GM23248 (cell line): ENCODE measurements at regions not wholly inside any gene's neighbourhood (a gene's known extent, or its start where the extent isn't known, plus 50 kb on each side); places are given as distances from the start of the nearest gene placed in this dataset.

Experiments used
- EZH2 ChIP-seq: fragments of 200-600 bp; sonication (generic); IDR thresholded peaks from 2 replicates; pipeline ENCODE4 v1.6.1; 2018; ENCODE audit warnings: antibody characterized with exemption, mild to moderate bottlenecking; ENCODE audit not compliant: insufficient read depth, poor library complexity, severe bottlenecking
- EZH2phosphoT487 ChIP-seq: fragments of 200-600 bp; sonication (generic); IDR thresholded peaks from 2 replicates; pipeline ENCODE4 v1.6.1; 2018; ENCODE audit warnings: antibody characterized with exemption, moderate library complexity, mild to moderate bottlenecking, low read depth; ENCODE audit not compliant: insufficient read depth

DNA sequence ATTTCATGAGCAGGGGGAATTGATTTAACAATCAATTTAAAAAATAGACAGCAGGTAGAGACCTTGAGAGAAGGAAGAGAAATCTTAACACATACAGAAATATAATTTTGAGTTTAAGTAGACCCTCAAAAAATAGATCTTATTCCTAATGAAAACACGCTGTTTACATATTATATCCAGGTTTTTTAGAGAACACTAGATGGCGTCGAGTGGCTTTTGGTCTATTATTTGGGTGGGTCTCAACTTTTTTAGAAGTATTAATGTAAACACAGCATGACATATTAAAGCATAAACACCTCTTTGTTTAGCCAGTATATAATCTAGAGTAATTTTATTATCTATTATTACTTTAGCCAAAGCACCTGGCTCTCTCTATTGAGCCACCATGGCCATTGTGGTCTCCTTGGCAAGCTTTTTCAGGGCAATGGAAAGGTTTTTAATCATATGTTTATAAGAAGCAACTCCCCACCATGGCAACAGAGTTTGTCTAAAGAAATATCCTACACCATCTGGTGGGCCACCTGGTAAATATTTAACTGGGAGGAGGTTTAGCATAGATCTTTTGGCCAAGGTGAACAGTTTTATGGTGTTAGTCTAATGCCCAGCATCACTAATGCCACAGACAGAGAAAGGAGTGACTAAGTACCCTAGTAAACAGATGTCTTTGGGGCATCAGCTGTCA is 59.7 kb upstream of the PRSS1 start:
- TF ChIP-seq EZH2 (no peak), EZH2phosphoT487 (no peak)
